ENCODE measurements at regions not wholly inside any gene's neighbourhood (a gene's known extent, or its start where the extent isn't known, plus 50 kb on each side); places are given as distances from the start of the nearest gene placed in this dataset.

- in situ Hi-C loops (cut with MboI; ENCODE audit: low sequenced_read_pairs in 4 of 4): loop anchor here in 2 of 4 donors (25.0 kb wide), 1 partner anchor 300 kb away; no protein-coding TSS in a partner anchor
- intact Hi-C loops (cut with DNase I; ENCODE audit: low total_unique reads): no loop called here
- Histone ChIP-seq H3K27ac (no peak overlapping the region), H3K36me3 (no peaks in the 10 kb centered on the region), H3K4me1 (no peaks in the 10 kb centered on the region), H3K27me3 (peaks cover 0 to 2% (median 0%) of the 10 kb centered on the region in 3 donors), H3K4me3 (no peak overlapping the region), H3K9me3 (no peaks in the 10 kb centered on the region)
- DNase-seq: no peak
- TF ChIP-seq POLR2A (IDR thresholded peaks at IDR 0.05) (no peak), CTCF (IDR thresholded peaks at IDR 0.05 in 4 of 5, conservative IDR thresholded peaks at IDR 0.05 in 1 of 5) (no peak)
- ATAC-seq: no peak
Observed at GRCh38 chr21:33136847-33137502, 67.0 kb downstream of the OLIG1 start.

GRCh38 chr21:33139084-33139483 is 69.1 kb downstream of the OLIG1 start:
- in situ Hi-C loops (cut with MboI; ENCODE audit: low sequenced_read_pairs in 4 of 4): loop anchor here in 2 of 4 donors (25.0 kb wide), 1 partner anchor 302 kb away; no protein-coding TSS in a partner anchor
- DNase-seq: no peak
- no peaks in the 10 kb centered on the region for H3K27me3 ChIP-seq
- H3K9me3 ChIP-seq: no peaks in the 10 kb centered on the region
- no peak for ATAC-seq
- H3K4me3 ChIP-seq: no peak overlapping the region
- TF ChIP-seq POLR2A (IDR thresholded peaks at IDR 0.05) (no peak), CTCF (IDR thresholded peaks at IDR 0.05 in 4 of 5, conservative IDR thresholded peaks at IDR 0.05 in 1 of 5) (no peak)
- intact Hi-C loops (cut with DNase I; ENCODE audit: low total_unique reads): no loop called here
- no peak overlapping the region for H3K27ac ChIP-seq
- H3K4me1 ChIP-seq: no peaks in the 10 kb centered on the region
- H3K36me3 ChIP-seq: no peaks in the 10 kb centered on the region

GRCh38 chr21:33140288-33140687 is 70.3 kb downstream of the OLIG1 start:
- Histone ChIP-seq H3K27ac (no peak overlapping the region), H3K4me1 (no peaks in the 10 kb centered on the region), H3K4me3 (no peak overlapping the region), H3K27me3 (peaks cover 0 to under 1% (median 0%) of the 10 kb centered on the region in 3 donors), H3K36me3 (no peaks in the 10 kb centered on the region), H3K9me3 (no peaks in the 10 kb centered on the region)
- intact Hi-C loops (cut with DNase I; ENCODE audit: low total_unique reads): no loop called here
- in situ Hi-C loops (cut with MboI; ENCODE audit: low sequenced_read_pairs in 4 of 4): loop anchor here in 2 of 4 donors (25.0 kb wide), 1 partner anchor 303 kb away; no protein-coding TSS in a partner anchor
- DNase-seq: no peak
- ATAC-seq: no peak
- TF ChIP-seq CTCF (IDR thresholded peaks at IDR 0.05 in 4 of 5, conservative IDR thresholded peaks at IDR 0.05 in 1 of 5): no peak
- no peak for TF ChIP-seq POLR2A (IDR thresholded peaks at IDR 0.05)

GRCh38 chr21:33146467-33146866 is 76.5 kb downstream of the OLIG1 start:
- Histone ChIP-seq H3K4me1 (no peaks in the 10 kb centered on the region), H3K36me3 (no peaks in the 10 kb centered on the region), H3K9me3 (no peaks in the 10 kb centered on the region), H3K4me3 (no peak overlapping the region), H3K27ac (no peak overlapping the region), H3K27me3 (peaks cover 0 to 18% (median 0%) of the 10 kb centered on the region in 3 donors)
- intact Hi-C loops (cut with DNase I; ENCODE audit: low total_unique reads) (no loop called here), in situ Hi-C loops (cut with MboI; ENCODE audit: low sequenced_read_pairs in 4 of 4) (loop anchor here in 2 of 4 donors (25.0 kb wide), 1 partner anchor 309 kb away; no protein-coding TSS in a partner anchor)
- ATAC-seq (no peak), DNase-seq (no peak)
- no peak for TF ChIP-seq CTCF (IDR thresholded peaks at IDR 0.05 in 4 of 5, conservative IDR thresholded peaks at IDR 0.05 in 1 of 5)
- TF ChIP-seq POLR2A (IDR thresholded peaks at IDR 0.05): no peak

Data from gastrocnemius medialis (tissue), 4 donors.